Hindlimb muscle (tissue), 1 donor: ENCODE measurements at regions not wholly inside any gene's neighbourhood (a gene's known extent, or its start where the extent isn't known, plus 50 kb on each side); places are given as distances from the start of the nearest gene placed in this dataset.
"Not testable (repeated sequence)": the region's sequence is repeated elsewhere in the genome, so short reads cannot be mapped to it uniquely, and the experiment has no call there.

ENCODE experiments used
- DNase-seq: peaks from one replicate; pipeline ENCODE4 v3.0.0-alpha.2; 2013

GRCh38 chr11:37390576-37391083 is 792.6 kb upstream of the RAG2 start:
- no peak for DNase-seq

GRCh38 chr11:37378958-37379357 is 780.9 kb upstream of the RAG2 start:
- no peak for DNase-seq

GRCh38 chr11:37372667-37373066 is 774.6 kb upstream of the RAG2 start:
- no peak for DNase-seq

GRCh38 chr11:37371346-37371970 is 773.4 kb upstream of the RAG2 start:
- no peak for DNase-seq

GRCh38 chr11:37370817-37371216 is 772.8 kb upstream of the RAG2 start:
- no peak for DNase-seq

GRCh38 chr11:37364246-37364839 is 766.3 kb upstream of the RAG2 start:
- no peak for DNase-seq

GRCh38 chr11:37353192-37353591 is 755.2 kb upstream of the RAG2 start:
- DNase-seq: no peak

- DNase-seq: no peak
Observed at GRCh38 chr11:37352485-37352884, 754.4 kb upstream of the RAG2 start.

- DNase-seq: no peak
Observed at GRCh38 chr11:37343290-37343689, 745.3 kb upstream of the RAG2 start.

- no peak for DNase-seq
Observed at GRCh38 chr11:37336401-37336800, 738.4 kb upstream of the RAG2 start.

GRCh38 chr11:37333345-37333744 is 735.3 kb upstream of the RAG2 start:
- DNase-seq: no peak

- DNase-seq: no peak
Observed at GRCh38 chr11:37323843-37324242, 725.8 kb upstream of the RAG2 start.

- no peak for DNase-seq
Observed at GRCh38 chr11:37322333-37323194, 724.5 kb upstream of the RAG2 start.

GRCh38 chr11:37320921-37321320 is 722.9 kb upstream of the RAG2 start:
- no peak for DNase-seq

- DNase-seq: no peak
Observed at GRCh38 chr11:37317803-37318202, 719.8 kb upstream of the RAG2 start.

- DNase-seq: no peak
Observed at GRCh38 chr11:37313266-37313665, 715.2 kb upstream of the RAG2 start.

- DNase-seq: no peak
Observed at GRCh38 chr11:37306563-37306962, 708.5 kb upstream of the RAG2 start.

GRCh38 chr11:37301405-37301804 is 703.4 kb upstream of the RAG2 start:
- not testable (repeated sequence) for DNase-seq

- no peak for DNase-seq
Observed at GRCh38 chr11:37298173-37298572, 700.1 kb upstream of the RAG2 start.

GRCh38 chr11:37286890-37287289 is 688.9 kb upstream of the RAG2 start:
- no peak for DNase-seq

GRCh38 chr11:37282367-37282766 is 684.3 kb upstream of the RAG2 start:
- no peak for DNase-seq

GRCh38 chr11:37280200-37280599 is 682.2 kb upstream of the RAG2 start:
- no peak for DNase-seq

- no peak for DNase-seq
Observed at GRCh38 chr11:37277896-37278465, 679.9 kb upstream of the RAG2 start.
